HG03108 (cell line): ENCODE measurements at regions not wholly inside any gene's neighbourhood (a gene's known extent, or its start where the extent isn't known, plus 50 kb on each side); places are given as distances from the start of the nearest gene placed in this dataset.
"Not testable (repeated sequence)": the region's sequence is repeated elsewhere in the genome, so short reads cannot be mapped to it uniquely, and the experiment has no call there.

ENCODE experiments used
- ATAC-seq: cut with Tn5 transposase; IDR thresholded peaks from one replicate; pipeline ENCODE4 v1.9.1; 2021; ENCODE audit warnings: moderate library complexity; ENCODE audit not compliant: unreplicated experiment

- ATAC-seq: no peak
Measured at GRCh38 chr4:66855956-66856355, 689.3 kb downstream of the CENPC start.

- no peak for ATAC-seq
Measured at GRCh38 chr4:66853845-66854244, 691.5 kb downstream of the CENPC start.

GRCh38 chr4:66852843-66853242 is 692.5 kb downstream of the CENPC start:
- no peak for ATAC-seq

- no peak for ATAC-seq
Measured at GRCh38 chr4:66849596-66849995, 695.7 kb downstream of the CENPC start.

- ATAC-seq: no peak
Measured at GRCh38 chr4:66842724-66843088, 702.6 kb downstream of the CENPC start.

- ATAC-seq: no peak
Measured at GRCh38 chr4:66842026-66842723, 703.1 kb downstream of the CENPC start.

- no peak for ATAC-seq
Measured at GRCh38 chr4:66840178-66840577, 705.1 kb downstream of the CENPC start.

- no peak for ATAC-seq
Measured at GRCh38 chr4:66837279-66837922, 707.9 kb downstream of the CENPC start.

GRCh38 chr4:66829310-66829709 is 716.0 kb downstream of the CENPC start:
- no peak for ATAC-seq

- no peak for ATAC-seq
Measured at GRCh38 chr4:66820681-66821080, 724.6 kb downstream of the CENPC start.

- no peak for ATAC-seq
Measured at GRCh38 chr4:66814277-66814676, 731.0 kb downstream of the CENPC start.

- ATAC-seq: no peak
Measured at GRCh38 chr4:66805582-66805981, 739.7 kb downstream of the CENPC start.

GRCh38 chr4:66804979-66805378 is 740.3 kb downstream of the CENPC start:
- no peak for ATAC-seq

- no peak for ATAC-seq
Measured at GRCh38 chr4:66797608-66798007, 747.7 kb downstream of the CENPC start.

- ATAC-seq: no peak
Measured at GRCh38 chr4:66795724-66796123, 749.6 kb downstream of the CENPC start.

- ATAC-seq: no peak
Measured at GRCh38 chr4:66794390-66795034, 750.8 kb downstream of the CENPC start.

GRCh38 chr4:66791686-66792085 is 753.6 kb downstream of the CENPC start:
- ATAC-seq: no peak

- no peak for ATAC-seq
Measured at GRCh38 chr4:66785479-66785878, 759.8 kb downstream of the CENPC start.

- not testable (repeated sequence) for ATAC-seq
Measured at GRCh38 chr4:66782751-66783150, 762.6 kb downstream of the CENPC start.

GRCh38 chr4:66777097-66777496 is 768.2 kb downstream of the CENPC start:
- no peak for ATAC-seq

GRCh38 chr4:66769441-66769840 is 775.9 kb downstream of the CENPC start:
- ATAC-seq: no peak

GRCh38 chr4:66767442-66767841 is 777.9 kb downstream of the CENPC start:
- ATAC-seq: no peak
